H9 (cell line): ENCODE measurements at regions not wholly inside any gene's neighbourhood (a gene's known extent, or its start where the extent isn't known, plus 50 kb on each side); places are given as distances from the start of the nearest gene placed in this dataset.

Experiments used
- DNase-seq: peaks from one replicate; pipeline ENCODE4 v3.0.0-alpha.2; 2017
- H2AFZ ChIP-seq: one replicate; pipeline ENCODE4 v1.6.1; 2013; ENCODE audit warnings: mild to moderate bottlenecking, low read length, control low read depth, moderate library complexity
- H2AK5ac ChIP-seq: 2 replicates; pipeline ENCODE4 v1.6.1; 2013; ENCODE audit warnings: low read length, control low read depth, mixed read lengths; ENCODE audit not compliant: insufficient read length
- H2BK120ac ChIP-seq: one replicate; pipeline ENCODE4 v1.6.1; 2013; ENCODE audit warnings: low read depth, mild to moderate bottlenecking, low read length, control low read depth, inconsistent platforms; ENCODE audit not compliant: poor library complexity, severe bottlenecking
- H2BK12ac ChIP-seq: 2 replicates; pipeline ENCODE4 v1.6.1; 2013; ENCODE audit warnings: low read length, control low read depth, mixed read lengths, low read depth; ENCODE audit not compliant: insufficient read length
- H2BK15ac ChIP-seq: 2 replicates; pipeline ENCODE4 v1.6.1; 2013; ENCODE audit warnings: low read depth, low read length, control low read depth
- H2BK20ac ChIP-seq: one replicate; pipeline ENCODE4 v1.6.1; 2013; ENCODE audit warnings: low read depth, mild to moderate bottlenecking, low read length, control low read depth, inconsistent platforms; ENCODE audit not compliant: poor library complexity, severe bottlenecking
- H2BK5ac ChIP-seq: 2 replicates; pipeline ENCODE4 v1.6.1; 2013; ENCODE audit warnings: low read length, control low read depth, mixed read lengths; ENCODE audit not compliant: insufficient read length
- H3K14ac ChIP-seq: 2 replicates; pipeline ENCODE4 v1.6.1; 2013; ENCODE audit warnings: low read length, control low read depth; ENCODE audit not compliant: insufficient read depth
- H3K18ac ChIP-seq: 2 replicates; pipeline ENCODE4 v1.6.1; 2013; ENCODE audit warnings: low read depth, mild to moderate bottlenecking, mixed read lengths, low read length, control low read depth; ENCODE audit not compliant: insufficient read length
- H3K23ac ChIP-seq: 2 replicates; pipeline ENCODE4 v1.6.1; 2013; ENCODE audit warnings: low read length, control low read depth, mixed read lengths, low read depth; ENCODE audit not compliant: insufficient read length
- H3K23me2 ChIP-seq: 2 replicates; pipeline ENCODE4 v1.6.1; 2013; ENCODE audit warnings: low read depth, mild to moderate bottlenecking, mixed read lengths, low read length, control low read depth; ENCODE audit not compliant: insufficient read length, poor library complexity, severe bottlenecking
- H3K27ac ChIP-seq: 2 replicates; pipeline ENCODE4 v1.5.1; 2013; ENCODE audit warnings: low read length, control low read depth, mixed read lengths, low read depth; ENCODE audit not compliant: insufficient read length
- H3K27me3 ChIP-seq: 2 replicates; pipeline ENCODE4 v1.6.1; 2013; ENCODE audit warnings: low read length, control low read depth, inconsistent platforms; ENCODE audit not compliant: insufficient read depth
- H3K4ac ChIP-seq: 2 replicates; pipeline ENCODE4 v1.6.1; 2013; ENCODE audit warnings: low read depth, mild to moderate bottlenecking, control low read depth, inconsistent platforms, low read length, moderate library complexity
- H3K4me1 ChIP-seq: 2 replicates; pipeline ENCODE4 v1.6.1; 2013; ENCODE audit warnings: low read length, control low read depth, inconsistent platforms; ENCODE audit not compliant: insufficient read depth
- H3K4me2 ChIP-seq: 2 replicates; pipeline ENCODE4 v1.6.1; 2013; ENCODE audit warnings: low read length, control low read depth, mixed read lengths; ENCODE audit not compliant: insufficient read length, insufficient read depth
- H3K56ac ChIP-seq: 2 replicates; pipeline ENCODE4 v1.6.1; 2013; ENCODE audit warnings: low read depth, mild to moderate bottlenecking, mixed read lengths, low read length, control low read depth; ENCODE audit not compliant: insufficient read length
- H3K79me1 ChIP-seq: 2 replicates; pipeline ENCODE4 v1.6.1; 2013; ENCODE audit warnings: low read depth, mild to moderate bottlenecking, moderate library complexity, low read length, control low read depth, inconsistent platforms; ENCODE audit not compliant: insufficient read depth, poor library complexity, severe bottlenecking
- H3K79me2 ChIP-seq: 2 replicates; pipeline ENCODE4 v1.6.1; 2013; ENCODE audit warnings: low read length, control low read depth, inconsistent platforms; ENCODE audit not compliant: insufficient read depth
- H3K9ac ChIP-seq: 2 replicates; pipeline ENCODE4 v1.6.1; 2013; ENCODE audit warnings: low read length, control low read depth, mixed read lengths; ENCODE audit not compliant: insufficient read length; ENCODE audit errors: extremely low read depth
- H3K9me3 ChIP-seq: one replicate; pipeline ENCODE4 v1.6.1; 2013; ENCODE audit warnings: low read depth, low read length, inconsistent platforms; ENCODE audit not compliant: control insufficient read depth
- H3T11ph ChIP-seq: one replicate; pipeline ENCODE4 v1.6.1; 2013; ENCODE audit warnings: mild to moderate bottlenecking, low read length, control low read depth, inconsistent platforms
- H4K20me1 ChIP-seq: one replicate; pipeline ENCODE4 v1.6.1; 2013; ENCODE audit not compliant: control insufficient read depth, insufficient read length, insufficient read depth
- H4K5ac ChIP-seq: 2 replicates; pipeline ENCODE4 v1.6.1; 2013; ENCODE audit warnings: low read depth, mild to moderate bottlenecking, mixed read lengths, low read length, control low read depth; ENCODE audit not compliant: insufficient read length
- H4K8ac ChIP-seq: replicated peaks from 2 replicates; pipeline ENCODE4 v1.6.1; 2013; ENCODE audit warnings: low read length, control low read depth, mixed read lengths, low read depth; ENCODE audit not compliant: insufficient read length
- H4K91ac ChIP-seq: 2 replicates; pipeline ENCODE4 v1.6.1; 2013; ENCODE audit warnings: low read depth, mild to moderate bottlenecking, moderate library complexity, mixed read lengths, low read length, control low read depth; ENCODE audit not compliant: insufficient read length
- H3K27ac Mint-ChIP-seq, 3 experiments: 2 replicates in 2 of 3; 3 replicates in 1 of 3; pipeline ENCODE4 v1.8.0; 2020 to 2021; ENCODE audit warnings: mixed read lengths in 3 of 3, mild to moderate bottlenecking in 1 of 3, moderate library complexity in 1 of 3
- H3K27me3 Mint-ChIP-seq: 2 replicates; pipeline ENCODE4 v1.8.0; 2021; ENCODE audit warnings: low read depth, mild to moderate bottlenecking, moderate library complexity, mixed read lengths
- H3K36me3 Mint-ChIP-seq, 3 experiments: 2 replicates in 2 of 3; 3 replicates in 1 of 3; pipeline ENCODE4 v1.8.0; 2020 to 2021; ENCODE audit warnings: low read depth in 3 of 3, mixed read lengths in 3 of 3; ENCODE audit not compliant: insufficient read depth in 1 of 3
- H3K4me1 Mint-ChIP-seq, 2 experiments: 2 replicates each; pipeline ENCODE4 v1.8.0; 2020; ENCODE audit warnings: mixed read lengths in 2 of 2
- H3K4me3 Mint-ChIP-seq, 2 experiments: 2 replicates in 1 of 2; 3 replicates in 1 of 2; pipeline ENCODE4 v1.8.0; 2020 to 2021; ENCODE audit warnings: mild to moderate bottlenecking in 2 of 2, mixed read lengths in 2 of 2, moderate library complexity in 1 of 2
- H3K9me3 Mint-ChIP-seq, 2 experiments: 2 replicates in 1 of 2; 3 replicates in 1 of 2; pipeline ENCODE4 v1.8.0; 2020; ENCODE audit warnings: mild to moderate bottlenecking in 2 of 2, mixed read lengths in 2 of 2, moderate library complexity in 1 of 2
- WGBS: extraction: QIAGEN DNeasy Blood & Tissue Kit; methylation state at CpG from one replicate; pipeline ENCODE4 v1.1.7; 2013; ENCODE audit warnings: missing lambda C conversion rate, low lambda C conversion rate, mixed read lengths; ENCODE audit not compliant: insufficient read length; ENCODE audit errors: extremely low coverage; 5-methylcytosine and 5-hydroxymethylcytosine counted together
- TF ChIP-seq, protein P1 (sequence below): fragments of 200-600 bp; sonication (generic); conservative IDR thresholded peaks from 3 replicates; pipeline ENCODE4 v1.8.0; 2021; ENCODE audit warnings: antibody characterized with exemption, mild to moderate bottlenecking

DNA sequence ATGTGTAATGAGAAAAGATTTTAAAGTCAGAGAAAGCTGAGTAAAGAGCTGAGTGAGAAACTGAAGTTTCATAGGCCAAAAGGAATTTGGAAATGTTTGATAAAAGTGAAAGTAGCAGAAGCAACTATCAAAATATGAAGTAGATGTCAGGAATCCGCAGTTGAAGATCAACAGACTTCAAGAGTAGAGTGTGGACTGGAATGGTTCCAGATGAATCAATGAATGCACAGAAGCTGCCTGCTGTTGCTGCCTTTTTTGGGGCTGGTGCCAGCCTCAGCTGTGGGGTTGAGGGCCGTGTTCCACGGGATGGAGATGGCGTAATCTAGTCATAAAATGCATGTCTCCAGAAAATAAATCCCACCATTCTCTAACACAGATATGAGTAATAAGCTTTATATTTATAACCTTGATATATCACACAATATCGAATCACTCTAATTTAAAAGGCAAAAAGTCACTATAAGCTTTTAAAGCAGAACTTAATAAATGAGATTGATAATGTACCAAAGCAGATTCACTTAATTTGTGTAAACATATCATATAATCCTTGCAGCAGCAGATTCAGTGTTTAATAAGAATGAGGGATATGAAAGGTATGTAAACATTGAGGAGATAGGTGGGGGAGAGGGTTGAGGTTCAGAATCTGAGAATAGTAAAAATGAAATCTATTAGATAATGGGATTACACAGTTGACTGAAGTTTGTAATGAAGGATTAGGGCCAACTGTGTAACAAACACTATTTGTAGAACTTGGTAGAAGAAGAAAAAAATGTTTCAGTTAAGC lies 652.3 kb upstream of the FTMT start:
- no peak for DNase-seq
- H4K8ac ChIP-seq, result no peak overlapping the region
- no peak overlapping the region for H2BK12ac ChIP-seq
- no peak overlapping the region for H4K5ac ChIP-seq
- no peaks in the 10 kb centered on the region for H3K27me3 ChIP-seq
- H2BK20ac ChIP-seq, result no peak overlapping the region
- H3K18ac ChIP-seq, result no peak overlapping the region
- H3T11ph ChIP-seq, result no peak overlapping the region
- H2BK5ac ChIP-seq, result no peak overlapping the region
- no peak overlapping the region for H3K23ac ChIP-seq
- no peaks in the 10 kb centered on the region for H4K20me1 ChIP-seq
- no peak overlapping the region for H3K4me2 ChIP-seq
- H2BK15ac ChIP-seq, result no peak overlapping the region
- no peaks in the 10 kb centered on the region for H3K36me3 Mint-ChIP-seq
- H3K27ac Mint-ChIP-seq, result no peak overlapping the region; a peak in 1 of 7 replicates
- H3K9me3 ChIP-seq, result no peaks in the 10 kb centered on the region
- H3K9me3 Mint-ChIP-seq, result no peaks in the 10 kb centered on the region
- H3K9ac ChIP-seq, result no peak overlapping the region
- no peak overlapping the region for H2BK120ac ChIP-seq
- H3K23me2 ChIP-seq, result no peaks in the 10 kb centered on the region
- H3K56ac ChIP-seq, result no peak overlapping the region
- H2AFZ ChIP-seq, result no peak overlapping the region
- no peak overlapping the region for H2AK5ac ChIP-seq
- H3K4me3 Mint-ChIP-seq, result no peak overlapping the region
- H3K4me1 ChIP-seq, result no peaks in the 10 kb centered on the region
- H3K79me1 ChIP-seq, result no peaks in the 10 kb centered on the region
- H3K27ac ChIP-seq, result no peak overlapping the region
- no peaks in the 10 kb centered on the region for H3K4me1 Mint-ChIP-seq
- TF ChIP-seq, protein P1, sequence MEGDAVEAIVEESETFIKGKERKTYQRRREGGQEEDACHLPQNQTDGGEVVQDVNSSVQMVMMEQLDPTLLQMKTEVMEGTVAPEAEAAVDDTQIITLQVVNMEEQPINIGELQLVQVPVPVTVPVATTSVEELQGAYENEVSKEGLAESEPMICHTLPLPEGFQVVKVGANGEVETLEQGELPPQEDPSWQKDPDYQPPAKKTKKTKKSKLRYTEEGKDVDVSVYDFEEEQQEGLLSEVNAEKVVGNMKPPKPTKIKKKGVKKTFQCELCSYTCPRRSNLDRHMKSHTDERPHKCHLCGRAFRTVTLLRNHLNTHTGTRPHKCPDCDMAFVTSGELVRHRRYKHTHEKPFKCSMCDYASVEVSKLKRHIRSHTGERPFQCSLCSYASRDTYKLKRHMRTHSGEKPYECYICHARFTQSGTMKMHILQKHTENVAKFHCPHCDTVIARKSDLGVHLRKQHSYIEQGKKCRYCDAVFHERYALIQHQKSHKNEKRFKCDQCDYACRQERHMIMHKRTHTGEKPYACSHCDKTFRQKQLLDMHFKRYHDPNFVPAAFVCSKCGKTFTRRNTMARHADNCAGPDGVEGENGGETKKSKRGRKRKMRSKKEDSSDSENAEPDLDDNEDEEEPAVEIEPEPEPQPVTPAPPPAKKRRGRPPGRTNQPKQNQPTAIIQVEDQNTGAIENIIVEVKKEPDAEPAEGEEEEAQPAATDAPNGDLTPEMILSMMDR, result no peak
- no peak overlapping the region for H3K14ac ChIP-seq
- WGBS, result no CpG with 5 or more reads among the region's 5 CpGs
- H3K79me2 ChIP-seq, result no peaks in the 10 kb centered on the region
- H4K91ac ChIP-seq, result no peak overlapping the region
- H3K27me3 Mint-ChIP-seq, result no peaks in the 10 kb centered on the region
- H3K4ac ChIP-seq, result no peak overlapping the region
